T-helper 2 cell treated with Interferon-gamma antibody and Interleukin-4, amounts not matched to agents 5 μg/mL and 100 μg/mL, for 36 hours (primary cell): ENCODE measurements at regions not wholly inside any gene's neighbourhood (a gene's known extent, or its start where the extent isn't known, plus 50 kb on each side); places are given as distances from the start of the nearest gene placed in this dataset.
"Not testable (repeated sequence)": the region's sequence is repeated elsewhere in the genome, so short reads cannot be mapped to it uniquely, and the experiment has no call there.

Experiments
- DNase-seq: peaks from one replicate; pipeline ENCODE4 v3.0.0; 2021; ENCODE audit warnings: low spot score
- H3K27ac Mint-ChIP-seq: one replicate; pipeline ENCODE4 v1.8.0; 2021; ENCODE audit warnings: mild to moderate bottlenecking, mixed read lengths
- H3K27me3 Mint-ChIP-seq: one replicate; pipeline ENCODE4 v1.8.0; 2021; ENCODE audit warnings: low read depth, mixed read lengths
- H3K36me3 Mint-ChIP-seq: one replicate; pipeline ENCODE4 v1.8.0; 2021; ENCODE audit warnings: low read depth, mixed read lengths
- H3K4me1 Mint-ChIP-seq: one replicate; pipeline ENCODE4 v1.8.0; 2021; ENCODE audit warnings: low read depth, mixed read lengths
- H3K4me3 Mint-ChIP-seq: one replicate; pipeline ENCODE4 v1.8.0; 2022; ENCODE audit warnings: mild to moderate bottlenecking, moderate library complexity, mixed read lengths
- H3K9me3 Mint-ChIP-seq: one replicate; pipeline ENCODE4 v1.8.0; 2021; ENCODE audit warnings: mixed read lengths

- Mint-ChIP-seq H3K9me3 (no peaks in the 10 kb centered on the region), H3K4me3 (no peak overlapping the region), H3K36me3 (no peaks in the 10 kb centered on the region), H3K27me3 (peaks cover 3% of the 10 kb centered on the region), H3K27ac (no peak overlapping the region), H3K4me1 (no peaks in the 10 kb centered on the region)
- DNase-seq: no peak
These were observed 184.4 kb upstream of the CCL2 start for GRCh38 chr17:34070712-34071111.

- Mint-ChIP-seq H3K36me3 (no peaks in the 10 kb centered on the region), H3K9me3 (no peaks in the 10 kb centered on the region)
These were observed 183.1 kb upstream of the CCL2 start for GRCh38 chr17:34071886-34072420.

GRCh38 chr17:34075076-34075475 is 180.0 kb upstream of the CCL2 start:
- no peaks in the 10 kb centered on the region for H3K4me1 Mint-ChIP-seq
- no peak overlapping the region for H3K27ac Mint-ChIP-seq
- no peak for DNase-seq
- H3K4me3 Mint-ChIP-seq: no peak overlapping the region
- H3K27me3 Mint-ChIP-seq: no peaks in the 10 kb centered on the region
- no peaks in the 10 kb centered on the region for H3K9me3 Mint-ChIP-seq
- H3K36me3 Mint-ChIP-seq: no peaks in the 10 kb centered on the region

More at GRCh38 chr17:34071886-34072420, 183.1 kb upstream of the CCL2 start:
- Mint-ChIP-seq H3K27me3 (peaks cover 3% of the 10 kb centered on the region), H3K4me3 (no peak overlapping the region), H3K4me1 (no peaks in the 10 kb centered on the region), H3K27ac (no peak overlapping the region)
- no peak for DNase-seq

- H3K27me3 Mint-ChIP-seq: no peaks in the 10 kb centered on the region
These were observed 178.1 kb upstream of the CCL2 start for GRCh38 chr17:34076743-34077631.

GRCh38 chr17:34081269-34081668 is 173.8 kb upstream of the CCL2 start:
- H3K4me1 Mint-ChIP-seq: no peaks in the 10 kb centered on the region
- H3K36me3 Mint-ChIP-seq: no peaks in the 10 kb centered on the region
- H3K27ac Mint-ChIP-seq: no peak overlapping the region
- H3K4me3 Mint-ChIP-seq: no peak overlapping the region
- no peaks in the 10 kb centered on the region for H3K27me3 Mint-ChIP-seq
- no peaks in the 10 kb centered on the region for H3K9me3 Mint-ChIP-seq
- DNase-seq: no peak

More at GRCh38 chr17:34076743-34077631, 178.1 kb upstream of the CCL2 start:
- Mint-ChIP-seq H3K4me3 (no peak overlapping the region), H3K4me1 (no peaks in the 10 kb centered on the region), H3K9me3 (no peaks in the 10 kb centered on the region), H3K27ac (no peak overlapping the region), H3K36me3 (no peaks in the 10 kb centered on the region)
- DNase-seq: no peak

GRCh38 chr17:34082404-34082803 is 172.7 kb upstream of the CCL2 start:
- Mint-ChIP-seq H3K4me1 (no peaks in the 10 kb centered on the region), H3K27me3 (no peaks in the 10 kb centered on the region), H3K27ac (no peak overlapping the region), H3K9me3 (no peaks in the 10 kb centered on the region), H3K4me3 (no peak overlapping the region), H3K36me3 (no peaks in the 10 kb centered on the region)
- DNase-seq: no peak

- H3K4me3 Mint-ChIP-seq, H3K36me3 Mint-ChIP-seq, H3K27ac Mint-ChIP-seq, H3K27me3 Mint-ChIP-seq, H3K4me1 Mint-ChIP-seq, H3K9me3 Mint-ChIP-seq, DNase-seq: not testable (repeated sequence)
These were observed 166.0 kb upstream of the CCL2 start for GRCh38 chr17:34089042-34089441.

- DNase-seq: no peak
- Mint-ChIP-seq H3K27ac (no peak overlapping the region), H3K27me3 (no peaks in the 10 kb centered on the region)
These were observed 164.5 kb upstream of the CCL2 start for GRCh38 chr17:34090593-34090992.

GRCh38 chr17:34091975-34092374 is 163.1 kb upstream of the CCL2 start:
- H3K27ac Mint-ChIP-seq: no peak overlapping the region
- no peaks in the 10 kb centered on the region for H3K9me3 Mint-ChIP-seq
- H3K4me1 Mint-ChIP-seq: no peaks in the 10 kb centered on the region
- H3K4me3 Mint-ChIP-seq: no peak overlapping the region
- H3K27me3 Mint-ChIP-seq: no peaks in the 10 kb centered on the region
- DNase-seq: no peak
- H3K36me3 Mint-ChIP-seq: no peaks in the 10 kb centered on the region

More at GRCh38 chr17:34090593-34090992, 164.5 kb upstream of the CCL2 start:
- no peak overlapping the region for H3K4me3 Mint-ChIP-seq
- no peaks in the 10 kb centered on the region for H3K4me1 Mint-ChIP-seq
- no peaks in the 10 kb centered on the region for H3K36me3 Mint-ChIP-seq
- no peaks in the 10 kb centered on the region for H3K9me3 Mint-ChIP-seq

GRCh38 chr17:34095106-34095505 is 160.0 kb upstream of the CCL2 start:
- H3K36me3 Mint-ChIP-seq: no peaks in the 10 kb centered on the region
- H3K4me3 Mint-ChIP-seq: no peak overlapping the region
- H3K4me1 Mint-ChIP-seq: no peaks in the 10 kb centered on the region
- no peaks in the 10 kb centered on the region for H3K9me3 Mint-ChIP-seq
- no peak overlapping the region for H3K27ac Mint-ChIP-seq
- DNase-seq: no peak
- no peaks in the 10 kb centered on the region for H3K27me3 Mint-ChIP-seq

GRCh38 chr17:34098699-34099098 is 156.4 kb upstream of the CCL2 start:
- no peak overlapping the region for H3K4me3 Mint-ChIP-seq
- no peaks in the 10 kb centered on the region for H3K9me3 Mint-ChIP-seq
- H3K36me3 Mint-ChIP-seq: no peaks in the 10 kb centered on the region
- no peaks in the 10 kb centered on the region for H3K4me1 Mint-ChIP-seq
- no peak for DNase-seq
- H3K27me3 Mint-ChIP-seq: no peaks in the 10 kb centered on the region
- H3K27ac Mint-ChIP-seq: no peak overlapping the region

- Mint-ChIP-seq H3K27me3 (no peaks in the 10 kb centered on the region), H3K36me3 (no peaks in the 10 kb centered on the region), H3K9me3 (no peaks in the 10 kb centered on the region), H3K4me1 (no peaks in the 10 kb centered on the region), H3K4me3 (no peak overlapping the region), H3K27ac (no peak overlapping the region)
- DNase-seq: no peak
These were observed 155.1 kb upstream of the CCL2 start for GRCh38 chr17:34099859-34100515.

GRCh38 chr17:34107019-34107418 is 148.1 kb upstream of the CCL2 start:
- Mint-ChIP-seq H3K27ac (no peak overlapping the region), H3K36me3 (no peaks in the 10 kb centered on the region), H3K27me3 (peaks cover 4% of the 10 kb centered on the region), H3K4me3 (no peak overlapping the region), H3K9me3 (no peaks in the 10 kb centered on the region), H3K4me1 (no peaks in the 10 kb centered on the region)
- DNase-seq: no peak

- Mint-ChIP-seq H3K4me1 (no peaks in the 10 kb centered on the region), H3K27ac (no peak overlapping the region), H3K36me3 (no peaks in the 10 kb centered on the region), H3K9me3 (no peaks in the 10 kb centered on the region), H3K4me3 (no peak overlapping the region), H3K27me3 (peaks cover 6% of the 10 kb centered on the region)
- DNase-seq: no peak
These were observed 144.8 kb upstream of the CCL2 start for GRCh38 chr17:34110315-34110714.
